ENCODE measurements at regions not wholly inside any gene's neighbourhood (a gene's known extent, or its start where the extent isn't known, plus 50 kb on each side); places are given as distances from the start of the nearest gene placed in this dataset.

DNA sequence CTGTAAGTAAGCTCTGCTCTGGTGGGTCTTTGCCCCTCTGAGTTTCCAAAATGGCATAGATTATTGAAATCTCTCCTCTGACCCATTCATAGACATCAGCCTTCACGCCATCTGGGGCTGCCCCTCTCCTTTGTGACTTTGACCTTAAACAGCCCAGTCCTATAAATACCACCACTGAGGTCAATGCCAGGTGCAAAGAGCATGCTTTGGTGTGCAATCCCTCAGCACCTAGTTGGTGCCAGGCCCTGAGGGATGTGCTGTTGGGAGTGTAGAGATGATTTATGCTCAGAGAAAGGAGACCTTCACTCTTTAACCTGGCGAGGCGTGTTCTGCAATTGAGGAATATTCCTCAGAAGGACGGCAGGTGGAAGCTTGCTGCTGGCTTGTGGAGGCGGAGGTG, 121.7 kb upstream of the TSHZ3 start:
- TF ChIP-seq, protein P1, sequence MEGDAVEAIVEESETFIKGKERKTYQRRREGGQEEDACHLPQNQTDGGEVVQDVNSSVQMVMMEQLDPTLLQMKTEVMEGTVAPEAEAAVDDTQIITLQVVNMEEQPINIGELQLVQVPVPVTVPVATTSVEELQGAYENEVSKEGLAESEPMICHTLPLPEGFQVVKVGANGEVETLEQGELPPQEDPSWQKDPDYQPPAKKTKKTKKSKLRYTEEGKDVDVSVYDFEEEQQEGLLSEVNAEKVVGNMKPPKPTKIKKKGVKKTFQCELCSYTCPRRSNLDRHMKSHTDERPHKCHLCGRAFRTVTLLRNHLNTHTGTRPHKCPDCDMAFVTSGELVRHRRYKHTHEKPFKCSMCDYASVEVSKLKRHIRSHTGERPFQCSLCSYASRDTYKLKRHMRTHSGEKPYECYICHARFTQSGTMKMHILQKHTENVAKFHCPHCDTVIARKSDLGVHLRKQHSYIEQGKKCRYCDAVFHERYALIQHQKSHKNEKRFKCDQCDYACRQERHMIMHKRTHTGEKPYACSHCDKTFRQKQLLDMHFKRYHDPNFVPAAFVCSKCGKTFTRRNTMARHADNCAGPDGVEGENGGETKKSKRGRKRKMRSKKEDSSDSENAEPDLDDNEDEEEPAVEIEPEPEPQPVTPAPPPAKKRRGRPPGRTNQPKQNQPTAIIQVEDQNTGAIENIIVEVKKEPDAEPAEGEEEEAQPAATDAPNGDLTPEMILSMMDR (IDR thresholded peaks at IDR 0.05): no peak
- TF ChIP-seq POLR2AphosphoS5 (IDR thresholded peaks at IDR 0.05) (no peak), POLR2A (IDR thresholded peaks at IDR 0.05) (no peak)
